Stimulated activated CD4-positive, alpha-beta T cell treated with anti-CD3 and anti-CD28 coated beads, Interleukin-12 subunit alpha, Interleukin-12 subunit beta, amount 100 ng/mL, for 24 hours (primary cell): ENCODE measurements at regions not wholly inside any gene's neighbourhood (a gene's known extent, or its start where the extent isn't known, plus 50 kb on each side); places are given as distances from the start of the nearest gene placed in this dataset.

Source experiments
- DNase-seq, 2 experiments: peaks; one replicate each; pipeline ENCODE4 v3.0.0-alpha.2; 2020; ENCODE audit warnings: low read depth in 2 of 2

DNA sequence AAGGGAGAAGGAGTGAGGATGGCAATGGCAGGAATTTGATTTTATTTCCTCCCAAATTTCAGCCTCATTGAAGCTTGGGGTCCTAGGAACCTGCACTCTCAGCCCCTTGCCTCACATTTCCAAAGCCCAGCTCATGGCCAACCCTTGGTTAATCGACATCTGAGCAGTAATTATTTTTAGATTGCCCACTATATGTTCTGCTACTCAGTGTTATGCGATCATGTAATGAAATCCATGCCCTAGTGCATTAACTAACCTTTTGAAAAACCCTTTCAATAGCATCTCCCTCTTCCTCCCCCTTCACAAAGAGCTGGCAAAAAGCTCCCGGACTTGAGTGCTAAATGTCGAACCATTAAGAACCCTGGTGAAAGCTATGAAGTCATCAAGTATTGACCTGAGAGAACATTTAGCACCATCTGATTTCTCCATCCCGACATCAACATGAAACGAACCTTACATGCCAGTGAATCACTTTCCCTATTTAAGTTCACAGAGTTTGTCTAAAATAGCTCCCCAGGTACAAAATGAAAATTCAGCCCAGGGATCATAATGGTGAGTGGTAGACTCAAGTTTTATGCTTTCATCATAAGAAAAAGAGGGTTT, 59.2 kb upstream of the RPS6KA3 start:
- no peak for DNase-seq

DNA sequence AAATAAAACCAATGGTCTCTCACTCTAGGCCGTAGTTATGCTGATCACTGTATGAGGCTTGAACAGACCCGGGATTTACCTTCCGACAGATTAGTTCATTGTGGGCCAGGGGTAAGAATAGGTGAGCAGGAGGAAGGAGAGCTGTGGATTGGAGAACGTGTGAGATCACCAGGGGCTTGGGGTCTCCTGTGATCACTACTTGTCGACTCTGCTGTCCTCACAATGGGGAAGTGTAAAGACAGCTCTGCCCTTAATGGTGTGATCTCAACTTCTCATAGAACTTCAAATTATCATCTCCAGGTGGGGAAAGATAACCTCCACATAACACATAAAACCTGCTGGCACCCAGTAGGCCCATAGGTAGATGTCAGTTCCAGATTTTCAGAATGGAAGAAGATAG, 56.2 kb upstream of the RPS6KA3 start:
- no peak for DNase-seq

GRCh38 chrX:20320461-20321159, 53.9 kb upstream of the RPS6KA3 start:
- no peak for DNase-seq

DNA sequence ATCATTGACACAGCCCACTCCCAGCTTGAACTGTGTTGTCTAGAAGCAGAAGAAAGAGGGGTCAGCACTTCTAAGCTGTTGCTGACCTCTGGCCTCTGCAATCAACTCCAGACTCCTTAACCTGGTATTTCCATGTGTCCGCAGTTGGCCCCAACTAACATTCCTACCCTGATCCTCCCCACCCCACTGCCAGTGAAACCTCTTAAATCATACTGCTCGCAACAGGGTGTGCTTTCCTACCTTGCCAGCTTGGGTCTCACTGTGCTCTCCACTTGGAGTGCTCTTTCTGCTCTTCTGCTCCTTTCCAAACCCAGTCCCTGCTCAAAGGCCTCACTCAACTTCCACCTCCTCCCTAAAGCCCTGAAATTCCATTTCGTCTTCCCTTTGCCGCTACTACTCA, 52.3 kb upstream of the RPS6KA3 start:
- DNase-seq: no peak

- DNase-seq: no peak
Measured at GRCh38 chrX:20317873-20318272, 51.2 kb upstream of the RPS6KA3 start.
